ENCODE measurements at regions not wholly inside any gene's neighbourhood (a gene's known extent, or its start where the extent isn't known, plus 50 kb on each side); places are given as distances from the start of the nearest gene placed in this dataset.

GRCh38 chr2:104026725-104027124 is 827.2 kb upstream of the POU3F3 start:
- TF ChIP-seq, protein P1, sequence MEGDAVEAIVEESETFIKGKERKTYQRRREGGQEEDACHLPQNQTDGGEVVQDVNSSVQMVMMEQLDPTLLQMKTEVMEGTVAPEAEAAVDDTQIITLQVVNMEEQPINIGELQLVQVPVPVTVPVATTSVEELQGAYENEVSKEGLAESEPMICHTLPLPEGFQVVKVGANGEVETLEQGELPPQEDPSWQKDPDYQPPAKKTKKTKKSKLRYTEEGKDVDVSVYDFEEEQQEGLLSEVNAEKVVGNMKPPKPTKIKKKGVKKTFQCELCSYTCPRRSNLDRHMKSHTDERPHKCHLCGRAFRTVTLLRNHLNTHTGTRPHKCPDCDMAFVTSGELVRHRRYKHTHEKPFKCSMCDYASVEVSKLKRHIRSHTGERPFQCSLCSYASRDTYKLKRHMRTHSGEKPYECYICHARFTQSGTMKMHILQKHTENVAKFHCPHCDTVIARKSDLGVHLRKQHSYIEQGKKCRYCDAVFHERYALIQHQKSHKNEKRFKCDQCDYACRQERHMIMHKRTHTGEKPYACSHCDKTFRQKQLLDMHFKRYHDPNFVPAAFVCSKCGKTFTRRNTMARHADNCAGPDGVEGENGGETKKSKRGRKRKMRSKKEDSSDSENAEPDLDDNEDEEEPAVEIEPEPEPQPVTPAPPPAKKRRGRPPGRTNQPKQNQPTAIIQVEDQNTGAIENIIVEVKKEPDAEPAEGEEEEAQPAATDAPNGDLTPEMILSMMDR (IDR thresholded peaks at IDR 0.05; ENCODE audit: low read length), result no peak
- TF ChIP-seq EZH2phosphoT487 (IDR thresholded peaks at IDR 0.05; ENCODE audit: low read length) (no peak), EZH2 (optimal IDR thresholded peaks at IDR 0.05; ENCODE audit: low read depth, low read length) (no peak)

Data from MM.1S (cell line).